NCI-H146 treated with DMSO at 0.1 percent for 48 hours (cell line): ENCODE measurements at regions not wholly inside any gene's neighbourhood (a gene's known extent, or its start where the extent isn't known, plus 50 kb on each side); places are given as distances from the start of the nearest gene placed in this dataset.
"Not testable (repeated sequence)": the region's sequence is repeated elsewhere in the genome, so short reads cannot be mapped to it uniquely, and the experiment has no call there.

ENCODE experiments used
- DNase-seq: peaks from one replicate; lab custom pipeline; 2025; ENCODE audit not compliant: unreplicated experiment; lab: John Stamatoyannopoulos, UW

DNA sequence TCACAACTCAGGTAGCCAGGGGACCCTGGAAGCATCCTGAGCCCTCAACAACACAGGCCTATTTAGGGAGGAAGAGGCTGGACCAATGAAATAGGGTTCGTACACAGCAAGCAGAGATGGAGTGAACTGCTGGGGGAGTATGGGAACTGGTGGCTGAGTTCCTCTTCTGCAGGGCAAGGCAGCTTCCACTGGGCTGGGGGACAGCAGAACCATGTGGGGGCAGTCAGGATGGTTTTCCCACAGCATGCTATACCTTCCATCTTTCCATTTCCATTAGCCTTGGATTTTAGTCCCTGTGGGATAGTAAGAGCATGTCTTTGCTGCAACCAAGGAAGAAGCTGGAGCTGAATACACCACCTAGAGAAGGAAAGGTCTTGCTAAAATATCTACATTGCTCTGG, 370.6 kb downstream of the CCSER2 start:
- DNase-seq: no peak

DNA sequence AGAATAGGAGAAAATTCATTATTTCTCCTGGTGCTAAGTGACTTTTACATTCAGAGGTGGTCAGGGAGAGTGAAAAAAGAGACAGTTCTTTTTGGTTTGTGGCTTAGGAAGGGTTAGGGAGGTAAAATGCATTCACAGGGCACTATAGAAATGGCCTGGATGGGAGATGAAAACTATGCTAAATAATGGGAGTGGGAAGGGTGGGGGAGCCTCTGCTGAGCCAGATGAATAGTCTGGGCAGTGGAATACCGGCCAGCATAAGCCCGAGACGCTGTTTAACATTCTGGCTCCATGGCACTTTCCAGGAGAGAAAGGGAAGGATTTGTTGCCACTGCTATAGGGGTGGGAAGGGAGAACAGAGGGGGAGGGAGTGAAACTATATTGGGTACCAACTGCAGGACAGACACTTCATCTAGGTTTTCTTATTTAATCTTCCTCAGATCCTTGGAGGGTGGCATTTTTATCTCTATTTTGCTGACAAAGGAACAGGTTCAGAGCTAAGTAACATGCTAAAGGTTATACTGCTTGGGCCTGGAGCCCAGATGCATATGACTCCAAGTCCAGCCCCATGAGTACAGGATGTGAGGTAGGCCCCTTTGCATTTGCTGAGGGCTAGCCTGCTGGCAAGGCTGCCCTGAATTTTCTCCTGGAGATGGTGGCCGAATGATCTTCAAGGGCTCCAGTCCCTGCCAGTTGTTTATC, 372.4 kb downstream of the CCSER2 start:
- no peak for DNase-seq

DNA sequence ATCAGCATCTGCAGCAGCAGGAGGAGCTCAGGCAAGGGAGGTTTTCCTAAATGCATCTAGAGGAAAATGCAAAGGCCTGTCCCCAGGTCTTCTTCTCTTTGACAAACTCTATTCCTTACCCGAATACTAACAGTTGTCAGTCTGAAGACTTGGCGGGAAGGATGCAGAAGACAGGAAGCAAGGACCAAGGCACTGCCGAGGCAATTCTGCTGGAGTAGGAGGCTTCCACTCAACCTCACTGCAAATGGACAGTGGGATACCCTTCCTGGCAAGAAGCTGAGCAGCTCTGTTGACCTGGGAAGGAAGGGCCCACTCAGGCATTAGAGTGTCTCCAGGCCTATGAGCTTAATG, 373.0 kb downstream of the CCSER2 start:
- no peak for DNase-seq

DNA sequence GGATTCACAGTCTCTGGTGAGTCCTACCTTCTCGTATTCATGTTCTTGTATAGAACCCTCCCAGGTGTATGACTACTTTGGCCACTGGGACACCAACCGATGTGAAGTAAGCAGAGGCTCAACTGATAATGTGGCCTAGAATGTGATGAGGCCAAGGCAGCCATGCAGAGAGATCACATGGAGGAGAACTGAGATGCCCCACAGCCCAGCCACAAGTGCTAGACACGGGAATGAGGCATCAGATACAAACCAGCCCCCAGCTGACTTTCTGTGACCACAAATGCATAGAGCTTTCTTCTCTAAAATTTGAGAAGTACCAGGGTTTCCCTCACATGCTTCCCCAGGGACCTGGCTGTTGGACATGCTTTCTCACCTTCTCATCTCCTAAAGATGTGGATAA, 375.7 kb downstream of the CCSER2 start:
- DNase-seq: no peak

DNA sequence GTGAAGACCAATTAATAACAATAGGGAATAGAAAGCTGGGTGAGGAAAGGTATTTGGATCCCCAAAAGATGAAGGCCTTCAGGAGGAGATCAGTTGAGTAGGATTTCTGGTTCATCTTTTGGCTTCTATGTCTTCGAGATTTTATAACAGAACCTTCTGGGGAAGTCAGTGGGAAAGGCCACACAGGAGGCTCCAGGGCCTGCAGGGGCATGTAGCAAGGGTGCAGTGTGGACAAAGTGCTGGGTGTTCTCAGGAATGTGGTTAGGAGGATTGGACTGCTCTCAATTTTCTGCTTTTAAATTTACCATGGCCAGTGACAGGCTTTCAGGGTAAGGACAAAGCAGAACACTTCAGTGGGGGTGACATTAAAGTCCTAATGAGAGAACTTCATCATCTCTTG, 378.0 kb downstream of the CCSER2 start:
- no peak for DNase-seq

DNA sequence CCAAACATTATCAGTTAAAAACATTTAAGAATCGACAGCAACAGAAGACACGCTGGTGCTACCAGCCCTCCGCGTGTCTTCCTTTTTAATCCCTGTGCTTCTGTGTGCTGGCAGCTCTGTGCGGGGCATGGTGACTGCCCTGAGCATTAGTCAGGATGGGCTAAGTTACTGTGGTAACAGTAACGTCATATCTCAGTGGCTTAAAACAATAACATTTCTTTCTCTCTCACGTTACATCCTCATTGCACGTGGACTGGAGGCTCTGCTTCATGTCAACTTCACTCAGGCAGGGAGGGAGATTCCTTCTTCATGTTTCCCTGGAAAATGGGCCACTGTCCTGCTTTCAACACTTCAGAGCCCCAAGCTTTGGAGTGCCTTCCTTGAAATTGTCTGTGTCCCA, 378.5 kb downstream of the CCSER2 start:
- no peak for DNase-seq

DNA sequence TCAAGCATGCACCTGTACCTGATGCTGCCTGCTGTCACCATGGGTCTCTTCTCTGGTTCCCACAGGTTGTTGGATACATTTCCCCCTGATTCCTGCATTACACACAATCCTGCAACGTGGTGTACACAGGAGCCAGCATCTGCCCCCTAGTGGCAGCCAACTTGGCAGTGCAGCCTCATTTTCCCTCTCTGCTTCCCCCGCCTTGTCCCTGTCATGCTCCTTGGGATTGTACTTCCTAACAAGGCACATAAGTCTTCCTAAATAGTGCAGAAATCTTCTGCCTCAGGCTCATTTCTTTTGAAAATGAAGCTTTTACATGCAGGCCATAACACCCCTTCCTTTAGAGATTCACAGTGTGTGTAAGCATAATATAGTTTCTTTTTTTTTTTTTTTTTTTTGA, 387.5 kb downstream of the CCSER2 start:
- DNase-seq: peak; percentile 31

DNA sequence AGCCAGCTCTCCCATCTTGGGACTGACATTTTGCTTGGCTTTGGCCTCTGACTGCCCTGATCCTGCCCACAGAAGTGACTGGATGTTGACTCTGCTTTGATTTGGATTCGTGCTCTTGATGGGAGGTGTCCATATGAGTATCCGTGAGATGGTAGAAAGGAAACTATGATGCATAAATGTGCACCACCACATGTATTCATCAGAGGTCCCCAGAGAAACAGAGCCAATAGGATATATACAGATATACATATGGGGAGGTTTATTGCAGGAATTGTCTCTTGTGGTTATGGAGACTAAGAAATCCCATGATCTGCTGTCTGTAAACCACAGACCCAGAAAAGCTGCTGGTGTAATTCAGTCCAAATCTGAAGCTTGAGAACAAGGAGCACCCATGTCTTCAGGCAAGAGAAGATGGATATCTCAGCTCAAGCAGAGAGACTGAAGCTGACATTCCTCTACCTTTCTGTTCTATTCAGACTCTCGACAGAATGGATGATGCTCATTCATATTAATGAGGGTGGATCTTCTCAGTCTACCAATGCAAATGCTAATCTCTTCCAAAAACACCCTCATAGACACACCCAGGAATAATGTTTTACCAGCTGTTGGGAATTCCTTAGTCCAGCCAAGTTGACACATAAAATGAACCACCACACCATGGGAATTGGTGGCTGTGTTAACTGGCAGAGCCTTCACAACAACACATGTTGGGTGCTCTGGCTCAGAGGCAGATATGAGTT, 390.7 kb downstream of the CCSER2 start:
- no peak for DNase-seq

DNA sequence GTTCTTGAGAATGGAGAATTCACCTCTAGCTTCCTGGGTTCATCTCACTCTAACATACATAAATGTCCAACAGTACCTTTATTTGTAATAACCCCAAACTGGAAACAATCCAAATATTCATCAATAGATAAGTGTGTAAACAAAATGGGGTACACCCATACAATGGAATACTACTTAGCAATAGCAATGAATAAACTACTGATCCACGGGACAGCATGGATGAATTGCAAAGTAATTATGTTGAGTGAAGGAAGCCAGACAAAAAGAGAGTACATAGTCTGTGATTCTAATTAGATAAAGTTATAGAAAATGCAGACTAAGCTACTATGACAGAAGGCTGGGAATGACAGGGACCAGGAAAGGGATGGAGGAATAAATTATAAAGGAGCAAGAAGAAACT, 391.3 kb downstream of the CCSER2 start:
- DNase-seq: no peak

DNA sequence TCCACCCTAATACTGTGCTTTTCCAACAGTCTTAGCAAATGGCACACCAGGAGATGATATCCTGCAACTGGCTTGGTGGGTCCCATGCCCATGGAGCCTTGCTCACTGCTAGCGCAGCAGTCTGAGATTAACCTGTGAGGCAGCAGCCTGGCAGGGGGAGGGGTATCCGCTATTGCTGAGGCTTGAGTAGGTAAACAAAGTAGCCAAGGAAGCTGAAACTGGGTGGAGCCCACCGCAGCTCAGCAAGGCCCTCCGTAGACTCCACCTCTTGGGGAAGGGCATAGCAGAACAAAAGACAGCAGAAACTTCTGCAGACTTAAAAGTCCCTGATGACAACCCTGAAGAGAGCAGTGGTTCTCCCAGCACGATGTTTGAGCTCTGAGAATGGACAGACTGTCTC, 399.0 kb downstream of the CCSER2 start:
- no peak for DNase-seq

DNA sequence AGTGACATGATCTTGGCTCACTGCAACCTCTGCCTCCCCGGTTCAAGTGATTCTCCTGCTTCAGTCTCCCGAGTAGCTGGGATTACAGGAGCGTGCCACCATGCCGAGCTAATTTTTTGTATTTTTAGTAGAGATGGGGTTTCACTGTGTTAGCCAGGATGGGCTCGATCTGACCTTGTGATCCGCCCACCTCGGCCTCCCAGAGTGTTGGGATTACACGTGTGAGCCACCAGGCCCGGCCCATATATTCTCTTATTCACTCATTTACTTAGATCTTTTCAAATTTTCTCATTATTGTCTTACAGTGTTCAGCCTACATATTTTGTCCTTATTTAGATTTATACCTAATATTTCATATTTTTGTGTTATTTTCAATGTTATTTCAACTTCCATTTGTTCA, 410.7 kb downstream of the CCSER2 start:
- not testable (repeated sequence) for DNase-seq

DNA sequence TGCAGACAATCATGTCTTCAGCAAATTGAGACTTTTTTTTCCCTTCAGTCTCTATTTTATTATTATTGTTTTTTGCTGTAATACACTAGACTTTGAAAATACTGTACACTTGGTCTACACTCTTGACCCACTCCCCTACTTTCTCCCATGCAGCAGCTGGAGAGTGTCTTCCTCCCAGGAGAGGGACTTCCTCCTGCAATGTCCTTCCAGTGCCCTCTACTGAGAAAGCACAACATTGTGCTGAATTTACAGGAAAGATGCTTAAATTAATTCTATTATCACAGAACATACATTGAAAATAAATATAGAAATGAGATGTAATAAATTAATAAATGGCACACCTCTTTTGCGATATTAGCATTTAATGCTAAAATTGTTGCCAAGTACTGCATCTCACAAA, 411.3 kb downstream of the CCSER2 start:
- DNase-seq: no peak

DNA sequence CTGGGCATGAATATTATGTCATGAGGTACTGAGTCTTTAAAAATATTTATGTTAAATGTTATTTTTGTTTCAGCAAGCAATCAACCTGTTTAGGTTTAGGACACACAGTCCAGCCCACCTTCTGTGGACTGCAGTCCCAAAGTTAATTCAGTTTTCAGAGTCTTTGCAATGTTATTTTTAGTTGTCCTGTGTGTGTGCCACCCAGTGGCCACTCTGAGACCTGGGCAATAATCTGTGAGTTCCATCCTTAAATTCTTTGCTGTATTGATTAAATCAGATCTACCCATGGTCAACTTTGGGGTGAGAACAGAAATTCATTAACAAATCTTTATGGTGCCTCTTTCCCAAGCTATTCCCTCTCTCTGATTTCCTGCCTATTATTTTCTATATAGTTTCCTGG, 415.1 kb downstream of the CCSER2 start:
- DNase-seq: no peak

DNA sequence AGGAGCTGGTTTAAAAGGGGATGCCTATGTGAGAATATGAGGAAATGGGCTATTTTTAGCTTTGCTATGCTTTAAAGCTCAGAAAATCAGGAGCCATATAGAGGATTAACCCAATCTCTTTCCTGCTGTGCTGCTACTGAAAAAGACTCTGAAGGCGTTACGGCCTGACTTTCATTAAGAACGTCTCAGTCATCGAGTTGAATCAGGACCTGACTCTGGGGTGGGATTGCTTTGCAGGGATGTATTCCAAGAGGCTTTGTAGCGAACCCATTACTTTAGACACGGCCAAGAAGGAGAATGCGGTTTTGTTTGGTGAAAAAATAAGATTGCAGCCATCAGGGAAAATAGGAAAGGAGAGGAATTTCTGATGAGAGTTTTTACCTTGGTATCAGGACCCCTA, 426.9 kb downstream of the CCSER2 start:
- DNase-seq: no peak

DNA sequence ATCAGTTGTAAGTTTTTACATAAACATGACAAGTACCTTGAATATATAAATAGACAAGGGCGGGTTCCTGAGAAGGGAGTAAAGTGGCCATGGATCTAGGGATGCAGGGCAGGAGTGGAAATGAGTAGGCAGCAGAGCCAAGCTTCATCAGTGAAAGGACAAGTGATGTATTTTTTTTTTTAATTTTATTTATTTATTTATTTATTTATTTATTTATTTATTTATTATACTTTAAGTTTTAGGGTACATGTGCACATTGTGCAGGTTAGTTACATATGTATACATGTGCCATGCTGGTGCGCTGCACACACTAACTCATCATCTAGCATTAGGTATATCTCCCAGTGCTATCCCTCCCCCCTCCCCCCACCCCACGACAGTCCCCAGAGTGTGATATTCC, 428.3 kb downstream of the CCSER2 start:
- not testable (repeated sequence) for DNase-seq

DNA sequence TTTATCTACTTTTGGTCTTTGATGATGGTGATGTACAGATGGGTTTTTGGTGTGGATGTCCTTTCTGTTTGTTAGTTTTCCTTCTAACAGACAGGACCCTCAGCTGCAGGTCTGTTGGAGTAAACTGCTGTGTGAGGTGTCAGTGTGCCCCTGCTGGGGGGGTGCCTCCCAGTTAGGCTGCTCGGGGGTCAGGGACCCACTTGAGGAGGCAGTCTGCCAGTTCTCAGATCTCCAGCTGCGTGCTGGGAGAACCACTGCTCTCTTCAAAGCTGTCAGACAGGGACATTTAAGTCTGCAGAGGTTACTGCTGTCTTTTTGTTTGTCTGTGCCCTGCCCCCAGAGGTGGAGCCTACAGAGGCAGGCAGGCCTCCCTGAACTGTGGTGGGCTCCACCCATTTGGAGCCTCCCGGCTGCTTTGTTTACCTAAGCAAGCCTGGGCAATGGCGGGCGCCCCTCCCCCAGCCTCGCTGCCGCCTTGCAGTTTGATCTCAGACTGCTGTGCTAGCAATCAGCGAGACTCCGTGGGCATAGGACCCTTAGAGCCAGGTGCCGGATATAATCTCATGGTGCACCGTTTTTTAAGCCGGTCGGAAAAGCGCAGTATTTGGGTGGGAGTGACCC, 433.7 kb downstream of the CCSER2 start:
- not testable (repeated sequence) for DNase-seq

DNA sequence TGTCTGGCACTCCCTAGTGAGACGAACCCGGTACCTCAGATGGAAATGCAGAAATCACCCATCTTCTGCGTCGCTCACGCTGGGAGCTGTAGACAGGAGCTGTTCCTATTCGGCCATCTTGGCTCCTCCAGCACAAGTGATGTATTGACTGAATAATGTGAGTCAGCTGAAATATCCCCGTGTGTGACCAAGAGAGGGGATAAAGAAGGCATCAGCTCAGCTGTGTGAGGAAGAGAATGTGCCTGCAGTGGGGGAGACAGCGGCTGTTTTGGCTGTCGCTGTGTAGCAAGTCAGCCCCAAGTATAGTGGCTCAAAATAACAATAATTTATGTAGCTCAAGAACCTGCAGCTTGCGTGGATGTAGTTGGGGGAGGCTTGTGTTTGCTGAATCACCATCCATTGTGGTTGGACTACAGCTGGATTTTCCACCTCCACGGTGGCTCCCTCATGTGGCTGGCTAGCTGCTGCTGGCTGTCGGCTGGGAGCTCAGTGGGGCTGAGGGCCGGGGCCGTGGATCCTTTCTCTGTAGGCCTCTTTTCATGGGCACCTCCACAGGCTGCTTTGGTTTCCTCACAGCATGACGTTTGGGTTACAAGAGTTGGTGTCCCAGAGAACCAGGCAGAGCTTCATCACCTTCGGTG, 434.5 kb downstream of the CCSER2 start:
- DNase-seq: no peak

DNA sequence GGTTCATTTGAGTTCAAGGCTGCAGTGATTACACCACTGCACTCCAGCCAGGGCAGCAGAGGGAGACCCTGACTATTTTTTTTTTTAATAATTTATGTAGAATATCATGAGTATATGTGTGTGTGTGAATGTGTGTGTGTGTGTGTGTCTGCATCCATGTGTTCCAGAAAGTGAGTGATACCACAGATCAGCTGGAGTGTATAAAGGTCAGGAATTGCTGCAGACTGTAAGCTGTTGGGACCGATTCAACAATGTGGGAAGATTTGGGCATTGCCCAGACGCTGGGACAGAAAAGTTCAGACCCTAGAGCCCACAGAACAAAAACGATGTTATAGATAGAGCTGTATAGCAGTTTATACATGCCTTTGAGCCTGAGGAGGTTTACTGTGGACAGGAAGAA, 435.6 kb downstream of the CCSER2 start:
- DNase-seq: no peak

DNA sequence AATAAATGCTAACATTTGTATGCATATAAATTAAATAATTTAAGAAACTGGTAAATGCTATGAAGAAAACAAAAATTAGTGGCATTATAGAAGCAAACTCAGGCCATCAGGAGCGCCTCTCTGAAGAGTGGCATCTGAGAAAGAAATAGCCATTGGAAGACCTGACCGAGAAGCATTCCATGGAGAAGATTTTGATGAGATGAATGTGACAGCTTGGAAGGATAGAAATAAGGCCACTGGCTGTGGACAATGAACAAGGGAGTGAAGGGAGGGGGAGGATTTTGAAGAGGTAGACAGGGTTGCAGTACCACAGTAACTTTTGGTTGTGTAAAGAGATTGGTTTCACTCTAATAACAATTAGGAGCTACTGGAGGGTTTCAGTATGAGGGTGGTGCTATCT, 436.7 kb downstream of the CCSER2 start:
- no peak for DNase-seq

DNA sequence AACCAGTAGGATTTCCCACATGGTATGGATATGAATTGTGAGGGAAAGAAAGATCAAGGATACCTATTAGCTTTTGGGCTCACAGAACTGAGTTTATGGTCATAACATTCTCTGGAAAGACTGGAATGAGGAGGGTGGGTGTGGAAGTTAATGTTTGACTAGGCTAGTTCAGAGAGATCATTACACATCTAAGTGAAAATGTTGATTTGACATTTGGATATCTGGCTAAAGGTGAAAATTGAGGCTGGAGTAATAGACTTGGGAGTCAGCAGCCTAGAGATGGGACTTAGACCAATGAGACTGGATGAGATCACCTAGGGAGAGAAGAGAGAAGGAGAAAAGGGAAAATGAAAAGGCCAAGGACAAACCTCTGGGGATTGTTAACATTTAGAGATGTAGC, 437.3 kb downstream of the CCSER2 start:
- DNase-seq: no peak

DNA sequence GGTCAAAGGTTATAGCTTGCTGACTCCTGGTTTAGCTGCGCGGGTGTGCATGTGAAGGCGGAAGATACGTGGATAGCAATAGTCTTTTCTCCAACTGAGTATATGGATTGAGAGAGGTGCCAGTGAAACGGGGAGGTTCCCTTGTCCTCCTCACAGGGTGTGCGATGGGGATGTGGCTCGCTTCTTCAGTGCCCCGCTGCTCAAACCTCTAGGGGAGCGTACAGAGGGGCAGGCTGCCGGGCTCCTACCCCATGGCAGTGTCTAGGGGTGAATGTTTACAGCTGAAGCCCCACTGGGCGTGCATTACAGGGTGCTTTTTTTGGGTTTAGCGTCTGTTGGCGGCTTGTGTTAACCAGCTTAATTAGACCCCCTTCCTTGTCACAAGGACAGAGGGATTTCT, 438.5 kb downstream of the CCSER2 start:
- DNase-seq: no peak

DNA sequence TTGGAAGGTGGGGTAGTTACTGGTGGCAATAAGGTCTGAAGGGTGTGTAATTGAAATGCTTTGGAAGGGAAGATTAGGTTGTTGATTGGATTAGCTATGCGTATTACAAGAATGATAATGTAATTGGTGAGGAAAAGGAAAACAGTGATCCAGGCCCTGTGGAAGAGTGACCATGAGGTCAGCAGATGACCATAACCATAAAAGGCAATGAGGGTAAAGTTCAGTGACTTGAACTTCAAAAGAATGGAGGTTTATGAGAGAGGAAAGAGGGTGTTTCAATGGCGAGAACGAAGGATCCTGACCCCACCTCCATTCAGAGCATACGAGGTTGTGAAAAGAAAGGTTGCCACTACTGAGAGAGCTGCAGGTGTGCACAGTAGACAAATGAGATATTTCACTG, 439.7 kb downstream of the CCSER2 start:
- DNase-seq: no peak
